A673 (cell line): ENCODE measurements at regions not wholly inside any gene's neighbourhood (a gene's known extent, or its start where the extent isn't known, plus 50 kb on each side); places are given as distances from the start of the nearest gene placed in this dataset.

Experiments
- EZH2 ChIP-seq: fragments of 200-600 bp; sonication (generic); IDR thresholded peaks from 2 replicates; pipeline ENCODE4 v1.6.1; 2017; ENCODE audit warnings: borderline replicate concordance, low read depth, mild to moderate bottlenecking, mixed read lengths, antibody characterized with exemption, low read length; ENCODE audit not compliant: poor library complexity, severe bottlenecking
- TF ChIP-seq, protein P1 (sequence below): fragments of 300-800, 200-600 bp; sonication (generic); conservative IDR thresholded peaks from 2 replicates; pipeline ENCODE4 v1.5.1; 2017; ENCODE audit warnings: low read depth, mild to moderate bottlenecking, antibody characterized with exemption, low read length, moderate library complexity, mixed read lengths

DNA sequence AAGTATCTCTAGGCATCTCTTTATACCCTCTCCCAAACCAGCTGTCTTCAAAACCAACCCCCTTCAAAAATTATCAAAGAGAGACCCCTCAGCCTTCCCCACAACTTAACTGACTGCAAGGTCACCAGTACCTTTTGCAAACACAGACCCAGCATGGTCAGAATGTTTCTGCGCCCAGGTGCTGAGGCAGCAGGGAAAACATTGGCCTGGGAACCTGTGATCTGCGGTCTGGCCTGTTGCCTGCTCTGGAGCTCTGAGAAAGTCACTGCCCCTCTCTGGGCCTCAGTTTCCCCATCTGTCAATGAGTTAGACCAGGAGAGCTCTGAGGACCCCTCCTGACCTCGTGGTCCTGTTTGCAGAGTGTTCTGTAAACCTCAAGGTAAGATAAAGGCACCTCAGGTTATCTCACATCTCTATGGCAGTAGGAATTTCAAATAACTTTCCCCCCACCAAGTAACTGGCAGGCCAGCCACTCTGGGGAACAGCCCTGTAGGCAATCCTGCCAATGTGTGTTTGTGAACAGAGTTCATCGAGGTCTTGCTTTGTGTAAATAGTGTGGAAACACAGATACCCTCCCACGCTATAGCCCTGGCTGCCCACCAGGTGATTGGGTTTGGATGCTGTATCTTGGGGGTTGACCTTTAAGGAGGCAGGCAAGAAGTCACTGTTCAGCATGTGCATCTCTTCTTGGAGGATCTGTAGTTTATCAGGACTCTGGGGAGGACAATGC, 50.0 kb upstream of the SMAD6 start:
- TF ChIP-seq, protein P1, sequence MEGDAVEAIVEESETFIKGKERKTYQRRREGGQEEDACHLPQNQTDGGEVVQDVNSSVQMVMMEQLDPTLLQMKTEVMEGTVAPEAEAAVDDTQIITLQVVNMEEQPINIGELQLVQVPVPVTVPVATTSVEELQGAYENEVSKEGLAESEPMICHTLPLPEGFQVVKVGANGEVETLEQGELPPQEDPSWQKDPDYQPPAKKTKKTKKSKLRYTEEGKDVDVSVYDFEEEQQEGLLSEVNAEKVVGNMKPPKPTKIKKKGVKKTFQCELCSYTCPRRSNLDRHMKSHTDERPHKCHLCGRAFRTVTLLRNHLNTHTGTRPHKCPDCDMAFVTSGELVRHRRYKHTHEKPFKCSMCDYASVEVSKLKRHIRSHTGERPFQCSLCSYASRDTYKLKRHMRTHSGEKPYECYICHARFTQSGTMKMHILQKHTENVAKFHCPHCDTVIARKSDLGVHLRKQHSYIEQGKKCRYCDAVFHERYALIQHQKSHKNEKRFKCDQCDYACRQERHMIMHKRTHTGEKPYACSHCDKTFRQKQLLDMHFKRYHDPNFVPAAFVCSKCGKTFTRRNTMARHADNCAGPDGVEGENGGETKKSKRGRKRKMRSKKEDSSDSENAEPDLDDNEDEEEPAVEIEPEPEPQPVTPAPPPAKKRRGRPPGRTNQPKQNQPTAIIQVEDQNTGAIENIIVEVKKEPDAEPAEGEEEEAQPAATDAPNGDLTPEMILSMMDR = no peak
- TF ChIP-seq EZH2 = no peak
